ENCODE measurements at regions not wholly inside any gene's neighbourhood (a gene's known extent, or its start where the extent isn't known, plus 50 kb on each side); places are given as distances from the start of the nearest gene placed in this dataset.
"Not testable (repeated sequence)": the region's sequence is repeated elsewhere in the genome, so short reads cannot be mapped to it uniquely, and the experiment has no call there.

- no peak for DNase-seq
These were observed 426.5 kb downstream of the METTL4 start for GRCh38 chr18:2144811-2145210.

GRCh38 chr18:2146092-2146491, 425.2 kb downstream of the METTL4 start:
- no peak for DNase-seq

GRCh38 chr18:2146754-2147153, 424.6 kb downstream of the METTL4 start:
- DNase-seq, result no peak

DNA sequence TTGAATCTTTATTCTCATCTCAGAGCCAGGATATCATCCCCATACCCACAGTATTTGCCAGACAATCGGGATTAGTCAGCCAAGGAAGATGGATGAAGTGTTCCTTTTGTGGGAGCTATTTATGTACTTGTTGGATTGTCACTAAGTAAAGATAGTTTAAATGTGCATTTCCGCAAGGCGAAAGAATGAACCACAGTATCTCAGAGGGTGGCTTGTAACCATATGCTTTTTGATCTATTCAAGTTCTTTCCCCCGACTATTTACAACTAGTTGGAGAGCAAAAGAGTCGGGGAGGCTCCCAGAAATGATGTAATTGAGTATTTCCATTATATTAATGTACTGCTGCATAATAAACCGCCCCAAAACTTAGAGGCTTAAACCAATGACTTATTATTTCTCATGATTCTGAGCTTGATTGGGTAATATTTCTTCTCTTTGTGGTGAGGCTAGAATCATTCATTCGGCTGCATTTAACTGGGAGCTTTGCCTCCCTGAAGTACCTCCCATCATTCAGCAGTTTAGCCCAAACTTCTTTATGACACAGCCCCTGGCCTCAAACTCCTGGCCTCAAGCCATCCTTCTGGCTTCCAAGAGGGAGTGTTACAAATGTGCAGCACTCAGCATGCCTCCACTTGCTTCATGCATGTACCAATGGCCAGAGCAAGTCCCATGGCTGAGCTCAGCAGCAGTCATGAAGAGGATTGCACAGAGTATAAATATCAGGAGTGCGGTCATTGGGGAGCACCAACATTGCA, 423.7 kb downstream of the METTL4 start:
- no peak for DNase-seq

- no peak for DNase-seq
These were observed 422.5 kb downstream of the METTL4 start for GRCh38 chr18:2148823-2149222.

DNA sequence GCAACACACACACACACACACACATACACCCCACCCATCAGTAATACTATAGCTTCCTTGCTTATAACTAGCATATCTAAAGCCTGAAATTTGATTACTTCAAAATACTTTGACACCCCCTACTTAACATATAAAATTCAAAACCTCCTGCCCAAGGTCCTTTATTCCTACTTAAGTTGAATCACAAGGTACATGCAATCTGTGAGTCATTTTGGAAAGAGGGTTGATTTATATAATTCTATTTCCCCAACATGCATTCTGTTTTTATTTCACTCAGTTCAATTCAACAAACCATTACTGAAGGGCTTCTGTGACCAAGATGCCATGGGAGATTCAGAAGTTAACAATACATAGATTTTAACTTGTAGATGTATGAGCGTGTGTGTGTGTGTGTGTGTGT, 420.7 kb downstream of the METTL4 start:
- no peak for DNase-seq

- no peak for DNase-seq
These were observed 417.0 kb downstream of the METTL4 start for GRCh38 chr18:2154278-2154677.

DNA sequence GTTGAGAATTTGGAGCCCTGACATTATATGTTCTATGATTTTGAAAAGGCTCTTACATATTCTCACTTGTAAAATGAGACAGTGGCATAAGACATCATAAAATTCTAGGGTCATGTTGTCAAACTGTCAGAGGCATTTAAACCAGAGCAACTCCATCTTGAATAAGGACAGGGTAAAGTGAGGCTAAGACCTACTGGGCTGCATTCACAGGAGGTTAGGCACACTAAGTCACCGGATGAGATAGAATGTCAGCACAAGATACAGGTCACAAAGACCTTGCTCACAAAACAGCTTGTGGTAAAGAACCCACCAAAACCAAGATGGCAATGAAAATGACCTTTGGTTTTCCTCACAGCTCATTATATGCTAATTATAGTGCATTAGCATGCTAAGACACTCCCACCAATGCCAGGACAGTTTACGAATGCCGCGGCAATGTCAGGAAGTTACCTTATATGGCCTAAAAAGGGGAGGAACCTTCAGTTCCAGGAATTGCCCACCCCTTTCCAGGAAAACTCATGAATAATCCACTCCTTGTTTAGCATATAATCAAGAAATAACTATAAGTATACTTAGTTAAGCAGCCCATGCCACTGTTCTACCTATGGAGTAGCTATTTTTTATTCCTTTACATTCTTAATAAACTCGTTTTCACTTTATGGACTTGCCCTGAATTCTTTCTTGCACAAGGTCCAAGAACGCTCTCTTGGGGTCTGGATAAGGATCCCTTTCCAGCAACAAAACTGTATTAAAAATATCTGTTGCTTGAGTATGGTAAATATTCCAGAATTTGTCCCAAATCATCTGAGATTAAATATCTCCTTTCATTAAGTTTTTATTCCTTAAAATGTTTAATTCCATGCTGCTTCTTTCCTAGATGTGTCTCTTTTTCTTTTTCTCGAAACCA, 406.4 kb downstream of the METTL4 start:
- DNase-seq, result no peak

GRCh38 chr18:2166876-2167275, 404.4 kb downstream of the METTL4 start:
- not testable (repeated sequence) for DNase-seq

DNA sequence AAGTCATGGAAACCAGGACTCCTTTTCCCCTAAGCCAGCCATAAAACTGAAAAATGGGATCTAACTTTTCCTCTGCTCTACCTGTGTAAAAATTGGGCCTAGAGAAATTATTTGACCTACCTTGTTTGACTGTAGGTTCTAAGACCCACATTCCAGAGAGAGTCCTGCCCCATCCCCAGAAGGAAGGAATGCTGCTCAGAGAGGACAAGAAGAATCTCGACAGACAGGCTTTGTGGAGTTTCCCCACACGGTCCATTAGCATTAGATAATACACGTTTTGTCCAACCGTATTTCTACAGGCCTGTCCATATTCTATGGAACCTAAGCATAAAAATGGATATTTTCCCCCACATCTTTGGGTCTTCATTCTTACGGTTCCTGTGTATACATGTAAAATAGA, 403.3 kb downstream of the METTL4 start:
- DNase-seq, result no peak

GRCh38 chr18:2169656-2170055, 401.6 kb downstream of the METTL4 start:
- DNase-seq, result no peak

GRCh38 chr18:2171840-2172625, 399.3 kb downstream of the METTL4 start:
- no peak for DNase-seq

GRCh38 chr18:2172881-2173280, 398.4 kb downstream of the METTL4 start:
- no peak for DNase-seq

- no peak for DNase-seq
These were observed 397.8 kb downstream of the METTL4 start for GRCh38 chr18:2173486-2173885.

GRCh38 chr18:2178036-2178435, 393.3 kb downstream of the METTL4 start:
- no peak for DNase-seq

- no peak for DNase-seq
These were observed 391.7 kb downstream of the METTL4 start for GRCh38 chr18:2179498-2180183.

DNA sequence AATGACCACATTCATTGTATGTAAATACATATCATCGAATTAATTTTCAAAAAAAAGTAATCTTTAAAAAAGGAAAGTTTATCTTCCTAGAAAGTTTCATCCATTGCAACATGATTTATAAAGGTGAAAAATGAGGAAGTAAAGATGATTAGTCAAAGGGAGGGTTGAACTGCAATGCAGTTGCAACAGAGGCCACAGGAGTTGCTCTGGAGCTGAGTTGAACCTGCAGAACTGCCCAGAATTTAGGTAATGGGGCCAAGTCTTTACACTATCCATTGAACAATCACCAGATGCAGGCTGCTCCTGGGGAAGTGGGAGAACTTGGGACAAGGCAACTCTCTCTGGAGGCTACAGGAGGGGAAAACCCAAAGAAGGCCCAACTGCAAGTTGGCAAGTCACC, 390.7 kb downstream of the METTL4 start:
- DNase-seq, result no peak

- DNase-seq, result no peak
These were observed 387.9 kb downstream of the METTL4 start for GRCh38 chr18:2183432-2183831.

DNA sequence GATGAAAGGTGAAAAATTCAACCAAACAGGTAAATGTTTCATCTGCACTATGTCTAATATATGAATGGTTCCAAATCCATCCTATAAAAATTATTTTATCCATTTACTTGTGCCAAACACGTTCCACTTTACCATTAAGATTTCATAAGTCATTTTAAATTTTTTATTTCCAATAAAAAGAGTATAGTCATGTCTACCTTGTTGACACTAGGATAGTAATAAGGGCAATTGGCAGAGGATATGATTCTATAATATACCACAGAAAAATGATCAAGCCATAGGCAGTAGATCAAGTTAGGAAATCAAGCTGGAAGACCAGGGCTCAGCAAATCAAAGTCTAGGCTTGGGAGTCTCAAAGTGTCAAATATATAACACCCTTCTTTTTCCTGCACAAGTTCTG, 384.3 kb downstream of the METTL4 start:
- DNase-seq, result no peak

DNA sequence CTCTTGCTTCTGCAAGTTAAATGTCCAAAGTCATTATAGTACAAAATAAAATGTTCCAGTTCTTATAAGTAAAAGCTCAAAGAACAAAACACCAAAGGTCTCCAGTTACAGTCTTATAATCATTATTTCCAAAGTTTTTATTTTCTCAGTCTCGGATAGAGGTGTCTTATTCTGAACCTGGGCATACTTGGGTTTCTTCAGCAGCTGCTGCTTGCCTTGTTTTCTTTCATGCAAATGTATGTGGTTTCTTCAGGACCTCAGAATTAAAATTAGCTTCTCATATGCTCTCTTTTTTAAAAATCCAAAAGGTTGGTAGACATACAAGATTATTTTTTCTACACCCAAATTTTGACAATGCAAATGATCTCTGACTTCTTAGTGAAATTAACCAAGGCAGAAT, 383.0 kb downstream of the METTL4 start:
- no peak for DNase-seq

DNA sequence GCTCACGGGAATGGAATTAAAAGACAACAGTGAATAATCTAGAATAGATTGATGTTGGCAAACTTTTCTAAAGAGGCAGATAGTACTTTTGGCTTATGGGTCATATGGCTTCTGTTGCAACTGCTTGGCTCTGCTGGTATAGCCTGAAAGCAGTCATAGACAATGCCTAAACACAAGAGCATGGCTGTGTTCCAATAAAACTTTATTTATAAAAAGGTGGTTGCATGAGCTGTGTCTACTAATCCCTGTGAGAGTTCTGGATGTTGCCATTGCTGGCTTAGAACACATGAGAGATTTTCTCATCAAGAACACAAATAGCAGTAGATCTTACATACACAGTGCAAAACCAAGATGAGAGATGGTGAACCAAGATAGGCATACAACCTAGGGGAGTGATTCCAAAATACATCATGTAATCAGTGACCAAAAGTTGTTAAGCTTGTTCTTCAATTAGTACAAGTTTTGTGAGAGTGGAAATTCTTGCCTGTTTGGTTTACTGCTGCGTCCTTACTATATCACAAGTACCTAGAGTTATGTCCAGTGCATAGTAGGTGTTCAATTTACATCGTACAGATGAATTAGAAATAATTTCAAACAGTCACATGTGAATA, 380.0 kb downstream of the METTL4 start:
- no peak for DNase-seq

GRCh38 chr18:2192562-2192961, 378.7 kb downstream of the METTL4 start:
- no peak for DNase-seq
